Gastrocnemius medialis (tissue), 4 donors: ENCODE measurements at regions not wholly inside any gene's neighbourhood (a gene's known extent, or its start where the extent isn't known, plus 50 kb on each side); places are given as distances from the start of the nearest gene placed in this dataset.

Experiments
- CTCF ChIP-seq, 5 experiments: fragments of 450-650 bp in 3 of 5; fragments of 200-600 bp in 2 of 5; sonication (generic) in 2 of 5; IDR thresholded peaks in 4 of 5; conservative IDR thresholded peaks in 1 of 5; 1 replicate in 4 of 5; 2 replicates in 1 of 5; pipeline ENCODE4 v1.5.1; 2016 to 2019; ENCODE audit warnings: antibody characterized with exemption in 5 of 5, mild to moderate bottlenecking in 3 of 5, moderate library complexity in 3 of 5
- POLR2A ChIP-seq, 2 donors: fragments of 450-650 bp; IDR thresholded peaks; one replicate each; pipeline ENCODE4 v1.6.1; 2017; ENCODE audit warnings: antibody characterized with exemption in 2 of 2, mild to moderate bottlenecking in 2 of 2, moderate library complexity in 2 of 2

GRCh38 chr6:54009052-54009654, 102.1 kb upstream of the MLIP start:
- no peak for TF ChIP-seq CTCF (IDR thresholded peaks at IDR 0.05 in 4 of 5, conservative IDR thresholded peaks at IDR 0.05 in 1 of 5)
- TF ChIP-seq POLR2A (IDR thresholded peaks at IDR 0.05) = no peak
